ENCODE measurements at regions not wholly inside any gene's neighbourhood (a gene's known extent, or its start where the extent isn't known, plus 50 kb on each side); places are given as distances from the start of the nearest gene placed in this dataset.
A peak's percentile ranks its signal among the peaks of the same experiment; 100 is the strongest.

GRCh38 chr4:58188316-58188715, 1078.1 kb upstream of the IGFBP7 start:
- no peak for DNase-seq

DNA sequence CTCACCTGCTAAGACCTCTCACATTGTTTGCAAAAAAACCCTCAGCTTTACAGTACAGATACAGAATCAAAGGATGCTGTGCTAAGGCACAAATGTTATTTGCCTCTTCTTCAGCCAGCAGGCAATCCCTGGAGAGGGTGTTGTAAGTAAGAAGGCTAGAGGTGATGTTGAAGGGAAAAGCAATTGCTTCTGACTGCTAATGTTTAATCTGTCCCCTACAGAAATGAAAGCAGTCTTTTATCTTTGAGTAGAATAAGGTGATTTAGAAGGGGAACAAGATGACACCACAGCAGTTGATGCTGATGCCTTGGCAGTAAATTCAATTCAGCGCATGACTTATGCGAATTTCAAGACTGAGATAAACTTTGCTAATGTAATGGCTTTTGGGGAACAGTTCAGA, 1064.8 kb upstream of the IGFBP7 start:
- DNase-seq = no peak

- no peak for DNase-seq
Observed at GRCh38 chr4:58166490-58166889, 1056.3 kb upstream of the IGFBP7 start.

GRCh38 chr4:58163156-58163555, 1053.0 kb upstream of the IGFBP7 start:
- no peak for DNase-seq

DNA sequence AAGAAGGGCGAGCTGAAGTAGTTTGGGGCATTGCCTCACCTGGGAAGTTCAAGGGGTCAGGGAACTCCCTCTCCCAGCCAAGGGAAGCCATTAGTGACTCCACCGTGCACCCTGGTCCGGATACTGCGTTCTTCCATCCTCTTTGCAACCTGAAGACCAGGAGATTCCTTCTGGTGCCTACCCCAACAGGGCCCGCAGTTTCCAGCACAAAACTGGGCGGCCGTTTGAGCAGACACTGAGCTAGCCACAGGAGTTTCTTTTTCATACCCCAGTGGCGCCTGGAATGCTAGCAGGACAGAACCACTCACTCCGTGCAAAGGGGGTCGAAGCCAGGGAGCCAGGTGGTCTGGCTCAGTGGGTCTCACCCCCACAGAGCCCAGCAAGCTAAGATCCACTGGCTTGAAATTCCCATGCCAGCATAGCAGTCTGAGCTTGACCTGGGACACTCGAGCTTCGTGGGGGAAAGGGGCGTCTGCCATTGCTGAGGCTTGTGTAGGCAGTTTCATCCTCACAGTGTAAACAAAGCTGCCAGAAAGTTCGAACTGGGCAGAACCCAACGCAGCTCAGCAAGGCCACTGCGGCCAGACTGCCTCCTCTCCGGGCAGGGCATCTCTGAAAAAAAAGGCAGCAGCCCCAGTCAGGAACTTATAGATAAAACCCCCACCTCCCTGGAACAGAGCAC, 1039.4 kb upstream of the IGFBP7 start:
- no peak for DNase-seq

DNA sequence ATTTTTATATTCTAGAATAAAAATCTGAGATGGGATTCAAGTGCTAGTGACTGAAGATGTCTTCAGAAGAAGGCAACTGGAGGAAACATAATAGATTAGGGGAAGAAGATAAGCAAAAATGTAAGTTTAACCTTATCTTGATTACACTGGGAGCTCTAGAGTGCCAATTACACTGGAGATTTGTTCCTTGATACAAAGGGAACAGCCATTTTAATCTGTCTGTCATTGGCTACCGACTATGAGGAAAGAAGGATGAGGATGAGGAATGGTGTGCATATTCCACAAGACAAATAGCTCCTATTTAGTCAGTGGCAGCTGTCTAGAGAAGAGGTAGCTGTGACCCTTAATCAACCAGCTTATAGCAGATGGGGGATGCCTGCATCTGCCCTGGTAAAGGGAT, 1034.5 kb upstream of the IGFBP7 start:
- no peak for DNase-seq

DNA sequence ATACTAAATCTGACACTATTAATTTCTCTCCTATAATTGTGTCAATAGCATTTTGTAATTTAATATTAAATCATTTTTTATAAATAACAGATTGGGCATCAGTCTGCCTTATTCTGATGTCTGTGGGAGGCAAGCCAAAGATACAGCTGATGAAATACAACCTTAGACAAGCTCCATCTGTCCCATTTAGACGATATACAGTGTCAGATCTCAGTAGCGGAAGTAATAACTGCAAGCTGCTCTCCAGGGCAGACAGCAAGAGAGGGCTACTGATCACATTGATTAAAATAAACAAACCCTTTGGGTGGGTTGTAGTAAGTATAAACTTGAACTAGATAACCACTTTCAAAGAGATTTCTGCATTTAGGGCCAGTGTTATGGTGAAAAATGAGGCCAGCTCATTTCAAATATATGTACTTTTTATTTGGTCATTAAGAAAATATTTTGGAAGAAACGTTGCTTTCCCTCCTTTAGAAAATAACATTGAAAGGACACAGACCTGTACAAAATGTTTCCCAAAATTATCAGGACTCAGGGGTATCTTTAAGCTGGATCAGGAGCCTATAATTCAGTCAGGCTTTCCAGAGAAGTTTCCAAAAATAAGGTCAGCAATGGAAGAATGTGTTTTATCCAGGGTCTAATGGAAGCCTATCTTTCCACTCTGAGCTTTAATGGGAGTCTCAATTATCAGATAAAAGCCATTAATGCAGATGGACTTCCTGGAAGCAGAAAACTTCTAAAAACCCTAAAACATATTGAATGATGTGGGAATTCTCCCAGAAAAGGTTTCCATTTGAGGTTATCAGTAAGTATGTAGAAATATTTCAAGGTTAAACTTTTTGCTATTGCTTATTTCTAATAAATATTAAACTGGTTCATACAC, 1028.8 kb upstream of the IGFBP7 start:
- DNase-seq = no peak

DNA sequence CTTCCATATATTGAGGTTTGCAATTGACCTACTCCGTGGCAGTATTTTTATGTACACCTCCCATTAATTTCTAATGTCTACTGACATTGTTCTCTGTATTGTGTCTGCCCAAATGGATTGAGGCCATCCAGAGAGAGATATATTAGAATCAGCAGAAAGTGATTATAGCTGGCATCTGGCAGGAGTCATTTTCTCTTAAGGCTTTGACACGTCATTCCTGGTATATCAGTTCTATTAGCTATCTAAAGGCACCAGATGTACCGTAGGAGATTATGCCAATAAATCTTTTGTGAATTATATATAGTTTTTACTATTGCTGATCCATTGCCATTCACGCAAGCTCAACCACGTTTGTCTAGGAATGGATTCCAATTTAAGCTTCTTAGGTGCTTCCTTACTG, 1026.4 kb upstream of the IGFBP7 start:
- DNase-seq = no peak

GRCh38 chr4:58127680-58128079, 1017.5 kb upstream of the IGFBP7 start:
- DNase-seq = no peak

- no peak for DNase-seq
Observed at GRCh38 chr4:58119298-58119697, 1009.1 kb upstream of the IGFBP7 start.

GRCh38 chr4:58113126-58113525, 1002.9 kb upstream of the IGFBP7 start:
- DNase-seq = peak; percentile 1

- DNase-seq = no peak
Observed at GRCh38 chr4:58111818-58112217, 1001.6 kb upstream of the IGFBP7 start.

DNA sequence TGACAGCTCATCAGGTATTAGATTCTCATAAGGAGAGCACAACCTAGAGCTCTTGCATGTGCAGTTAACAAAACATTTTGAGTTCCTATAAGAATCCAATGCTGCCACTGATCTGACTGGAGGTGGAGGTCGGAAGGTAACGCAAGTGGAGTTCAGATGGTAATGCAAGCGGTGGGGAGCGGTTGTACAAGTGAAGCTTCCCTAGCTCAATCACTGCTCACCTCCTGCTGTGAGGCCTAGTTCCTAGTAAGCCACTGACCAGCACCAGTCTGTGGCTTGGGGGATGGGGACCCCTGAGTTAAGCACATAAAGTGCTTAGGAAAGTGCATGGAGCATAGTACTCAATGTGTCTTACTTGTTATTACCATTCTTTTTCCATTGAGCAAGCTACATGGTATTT, 983.2 kb upstream of the IGFBP7 start:
- DNase-seq = no peak

DNA sequence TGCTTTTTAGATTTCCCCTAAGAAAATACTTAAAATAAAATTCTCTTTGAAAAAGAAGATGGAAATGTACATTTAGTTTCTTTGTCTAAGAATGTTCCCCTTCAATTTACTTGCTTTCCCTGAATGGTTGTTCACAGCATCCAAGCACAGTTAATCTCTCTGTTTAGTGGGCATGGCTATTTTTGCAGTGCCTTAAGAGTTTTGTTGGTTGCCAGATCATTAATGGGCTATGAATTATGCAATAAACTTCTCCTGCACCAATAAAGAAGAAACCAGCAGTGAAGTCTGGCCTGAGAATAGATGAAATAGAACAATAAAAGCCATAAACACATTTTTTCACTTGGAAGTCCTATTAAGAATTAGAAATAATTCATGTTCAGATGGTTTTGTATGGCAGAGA, 980.4 kb upstream of the IGFBP7 start:
- no peak for DNase-seq

- DNase-seq = no peak
Observed at GRCh38 chr4:58081356-58081755, 971.2 kb upstream of the IGFBP7 start.

- no peak for DNase-seq
Observed at GRCh38 chr4:58075724-58076123, 965.5 kb upstream of the IGFBP7 start.

DNA sequence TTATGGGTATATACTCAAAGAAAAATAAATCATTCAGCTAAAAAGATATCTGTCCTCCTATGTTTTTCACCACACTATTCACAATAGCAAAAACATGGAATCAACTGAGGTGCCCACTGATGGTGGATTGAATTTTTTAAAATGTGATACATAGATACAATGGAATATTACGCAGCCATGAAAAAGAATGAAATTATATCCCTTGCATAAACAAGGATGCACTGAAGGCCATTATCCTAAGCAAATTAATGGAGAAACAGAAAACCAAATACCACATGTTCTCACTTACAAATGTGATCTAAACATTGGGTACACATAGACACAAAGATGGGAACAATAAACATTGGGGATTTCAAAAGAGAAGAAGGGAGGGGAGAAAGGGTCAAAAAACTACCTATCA, 964.2 kb upstream of the IGFBP7 start:
- DNase-seq = no peak

GRCh38 chr4:58070726-58071125, 960.5 kb upstream of the IGFBP7 start:
- DNase-seq = no peak

DNA sequence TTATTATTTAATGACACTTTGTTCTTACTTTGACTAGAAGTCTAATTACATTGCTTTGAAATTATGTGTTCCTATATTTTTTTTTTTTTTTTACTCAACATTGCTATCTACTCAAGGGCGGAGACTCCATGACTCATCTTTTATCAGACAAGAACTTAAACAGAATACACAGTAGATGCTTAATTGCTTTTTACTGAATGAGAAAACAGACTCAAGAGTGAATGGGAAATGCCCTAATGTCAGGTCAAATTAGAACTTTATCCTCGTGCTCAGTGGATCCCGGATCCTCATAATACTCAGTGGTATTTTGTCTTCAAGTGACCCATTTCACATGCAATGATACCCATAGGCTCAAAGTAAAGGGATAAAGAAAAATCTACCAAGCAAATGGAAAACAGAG, 954.5 kb upstream of the IGFBP7 start:
- DNase-seq = no peak

GRCh38 chr4:58063404-58064160, 953.4 kb upstream of the IGFBP7 start:
- no peak for DNase-seq

GRCh38 chr4:58061967-58062366, 951.8 kb upstream of the IGFBP7 start:
- DNase-seq = no peak

DNA sequence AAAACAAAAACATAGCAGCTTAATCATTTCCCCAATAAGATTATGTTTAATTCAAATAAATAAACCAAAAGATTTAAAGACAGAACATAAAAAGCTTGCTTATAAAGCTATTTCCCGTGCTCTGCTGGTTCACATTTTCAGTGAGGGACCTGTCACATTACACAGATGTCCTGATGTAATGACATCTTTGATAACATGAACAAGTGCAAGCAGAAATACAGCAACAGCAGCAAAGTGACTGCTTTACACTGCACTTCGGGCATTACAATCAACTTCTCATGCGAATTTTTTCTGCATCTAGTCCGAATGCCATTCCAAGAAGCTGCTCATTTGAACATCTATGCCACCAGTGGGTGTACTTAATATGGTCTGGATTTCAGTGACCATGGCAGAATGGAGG, 940.3 kb upstream of the IGFBP7 start:
- DNase-seq = no peak

- no peak for DNase-seq
Observed at GRCh38 chr4:58048491-58048890, 938.3 kb upstream of the IGFBP7 start.

DNA sequence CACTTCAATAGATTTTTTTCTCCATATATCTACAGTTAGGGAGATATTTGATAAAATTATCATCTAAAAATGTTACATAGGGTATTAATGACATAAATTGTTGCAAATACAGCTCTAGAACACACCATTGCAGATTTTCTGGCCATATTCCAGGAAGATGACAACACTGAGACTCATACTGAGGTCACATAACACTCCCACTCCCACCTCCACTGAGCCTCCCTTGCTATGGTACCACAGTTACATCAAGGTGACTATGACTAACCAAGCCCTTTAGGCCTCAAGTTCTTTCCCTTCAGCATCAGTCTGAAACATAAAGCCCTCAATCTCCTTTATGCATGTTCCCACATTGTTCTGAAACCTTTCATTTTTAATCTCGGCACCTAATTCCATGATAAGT, 932.0 kb upstream of the IGFBP7 start:
- no peak for DNase-seq
